MG63 (cell line): ENCODE measurements at regions not wholly inside any gene's neighbourhood (a gene's known extent, or its start where the extent isn't known, plus 50 kb on each side); places are given as distances from the start of the nearest gene placed in this dataset.

Experiments used
- DNase-seq: peaks from one replicate; pipeline ENCODE4 v3.0.0-alpha.2; 2020
- H3K27me3 ChIP-seq: fragments of 250-450 bp; sonication (Bioruptor Pico); 2 replicates; pipeline ENCODE4 v1.5.1; 2020; ENCODE audit warnings: mild to moderate bottlenecking, moderate library complexity
- H3K36me3 ChIP-seq: fragments of 250-450 bp; sonication (Bioruptor Pico); 2 replicates; pipeline ENCODE4 v1.5.1; 2020; ENCODE audit warnings: mild to moderate bottlenecking, moderate library complexity
- H3K4me3 ChIP-seq: fragments of 250-450 bp; sonication (Bioruptor Pico); 2 replicates; pipeline ENCODE4 v1.5.1; 2020; ENCODE audit warnings: mild to moderate bottlenecking, moderate library complexity
- H3K9me3 ChIP-seq: fragments of 250-450 bp; sonication (Bioruptor Pico); 2 replicates; pipeline ENCODE4 v1.5.1; 2020; ENCODE audit warnings: mild to moderate bottlenecking, moderate library complexity

GRCh38 chr10:55158633-55159032 is 357.6 kb upstream of the PCDH15 start:
- no peaks in the 10 kb centered on the region for H3K9me3 ChIP-seq
- H3K36me3 ChIP-seq: no peaks in the 10 kb centered on the region
- no peak overlapping the region for H3K4me3 ChIP-seq
- DNase-seq: no peak
- no peaks in the 10 kb centered on the region for H3K27me3 ChIP-seq

DNA sequence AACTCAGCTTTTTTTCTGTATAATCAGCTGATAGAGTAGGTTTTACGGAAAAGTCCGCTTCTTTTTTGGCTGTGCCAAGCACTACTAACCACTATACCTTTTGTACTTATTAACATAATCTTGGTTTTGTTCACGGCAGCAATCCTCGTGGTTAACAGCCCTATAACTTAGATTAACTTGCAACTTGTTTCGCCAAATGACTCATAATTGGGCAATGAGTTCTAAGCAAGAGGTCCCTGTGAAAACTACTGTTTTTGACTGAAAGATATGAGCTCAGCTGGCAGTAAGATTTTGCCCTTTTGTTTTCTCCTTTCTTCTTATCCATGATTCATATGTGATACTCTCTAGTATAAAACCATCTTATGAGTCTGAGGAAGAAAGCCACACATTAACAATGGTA is 345.0 kb upstream of the PCDH15 start:
- Histone ChIP-seq H3K9me3 (no peaks in the 10 kb centered on the region), H3K27me3 (no peaks in the 10 kb centered on the region), H3K36me3 (no peaks in the 10 kb centered on the region), H3K4me3 (no peak overlapping the region)
- DNase-seq: no peak

DNA sequence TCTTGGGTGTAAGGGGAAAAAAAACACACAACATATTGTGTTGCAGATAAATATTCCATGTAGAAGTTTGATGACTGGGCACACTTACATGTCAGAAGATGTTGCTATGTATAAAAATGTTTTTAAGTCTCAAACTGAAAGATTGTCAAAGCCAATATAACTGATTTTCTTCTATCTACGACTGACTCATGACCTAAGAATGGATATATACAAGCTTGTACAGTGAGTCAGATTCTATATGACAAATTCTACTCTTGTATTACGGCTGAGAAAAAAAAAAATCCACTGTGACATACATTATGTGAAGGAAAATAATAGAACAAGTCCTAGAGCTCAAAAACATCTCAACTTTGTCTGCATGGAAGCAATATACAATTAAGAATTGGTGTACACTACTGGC is 343.0 kb upstream of the PCDH15 start:
- no peaks in the 10 kb centered on the region for H3K9me3 ChIP-seq
- no peaks in the 10 kb centered on the region; the same call in 1 of the 2 replicates for H3K27me3 ChIP-seq
- no peak overlapping the region for H3K4me3 ChIP-seq
- H3K36me3 ChIP-seq: no peaks in the 10 kb centered on the region
- no peak for DNase-seq

GRCh38 chr10:55141892-55142291 is 340.9 kb upstream of the PCDH15 start:
- DNase-seq: no peak
- H3K4me3 ChIP-seq: no peak overlapping the region
- no peaks in the 10 kb centered on the region for H3K36me3 ChIP-seq
- H3K27me3 ChIP-seq: no peaks in the 10 kb centered on the region; the same call in 1 of the 2 replicates
- H3K9me3 ChIP-seq: no peaks in the 10 kb centered on the region

DNA sequence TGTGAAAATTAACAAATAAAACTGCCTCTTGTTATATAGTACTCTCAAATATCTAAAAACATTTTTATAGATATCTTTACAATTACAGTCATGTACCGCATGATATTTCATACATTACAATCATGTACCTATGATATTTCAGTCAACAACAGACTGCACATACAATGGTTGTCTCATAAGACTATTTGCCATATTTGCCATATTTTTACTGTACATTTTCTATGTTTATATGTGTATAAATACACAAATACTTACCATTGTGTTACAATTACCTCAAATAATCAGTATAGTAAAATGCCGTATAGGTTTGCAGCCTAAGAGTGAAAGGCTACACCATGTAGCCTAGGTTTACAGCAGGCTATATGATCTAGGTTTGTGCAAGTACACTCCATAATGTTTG is 336.0 kb upstream of the PCDH15 start:
- Histone ChIP-seq H3K9me3 (no peaks in the 10 kb centered on the region), H3K36me3 (no peaks in the 10 kb centered on the region), H3K27me3 (no peaks in the 10 kb centered on the region; the same call in 1 of the 2 replicates), H3K4me3 (no peak overlapping the region)
- no peak for DNase-seq

- Histone ChIP-seq H3K27me3 (no peaks in the 10 kb centered on the region), H3K36me3 (no peaks in the 10 kb centered on the region), H3K4me3 (no peak overlapping the region), H3K9me3 (no peaks in the 10 kb centered on the region)
- DNase-seq: no peak
These were observed 303.7 kb upstream of the PCDH15 start for GRCh38 chr10:55104738-55105137.

DNA sequence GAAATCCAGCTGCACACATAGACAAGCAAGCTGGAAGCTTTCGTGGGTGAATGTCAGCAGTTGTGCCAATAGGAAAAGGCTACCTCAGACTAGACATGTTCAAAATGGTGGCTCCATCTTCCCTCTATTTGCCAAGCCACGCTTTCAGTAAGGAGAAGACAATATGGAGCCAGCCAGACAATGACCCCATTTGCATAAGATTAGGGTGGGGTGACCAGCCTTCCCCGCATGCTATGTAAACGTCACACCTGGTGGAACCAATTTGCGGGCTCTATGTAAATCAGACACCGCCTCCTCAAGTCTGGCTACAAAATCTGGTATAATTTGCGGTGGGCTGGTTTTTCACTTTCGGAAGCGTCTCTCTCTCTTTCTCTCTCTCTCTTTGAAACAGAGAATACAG is 297.4 kb upstream of the PCDH15 start:
- no peak for DNase-seq
- Histone ChIP-seq H3K27me3 (no peaks in the 10 kb centered on the region), H3K4me3 (no peak overlapping the region), H3K9me3 (no peaks in the 10 kb centered on the region), H3K36me3 (no peaks in the 10 kb centered on the region)

GRCh38 chr10:55091691-55092328 is 290.8 kb upstream of the PCDH15 start:
- H3K9me3 ChIP-seq: no peaks in the 10 kb centered on the region
- H3K36me3 ChIP-seq: no peaks in the 10 kb centered on the region
- H3K27me3 ChIP-seq: no peaks in the 10 kb centered on the region
- H3K4me3 ChIP-seq: no peak overlapping the region
- DNase-seq: no peak

DNA sequence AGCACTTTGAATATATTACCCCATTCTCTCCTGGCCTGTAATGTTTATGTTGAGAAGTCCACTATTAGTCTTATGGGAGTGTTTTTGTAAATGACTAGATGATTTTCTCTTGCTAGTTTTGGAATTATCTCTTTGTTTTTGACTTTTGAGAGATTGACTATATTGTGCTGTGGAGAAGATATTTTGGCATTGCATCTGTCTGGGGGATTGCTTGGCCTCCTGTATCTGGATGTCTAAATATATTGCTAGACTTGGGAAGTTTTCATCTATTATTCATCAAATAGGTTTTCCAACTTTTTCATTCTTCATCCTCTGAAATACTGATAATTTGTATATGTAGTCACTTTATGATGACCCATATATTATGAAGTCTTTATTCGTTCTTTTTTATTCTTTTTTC is 277.1 kb upstream of the PCDH15 start:
- Histone ChIP-seq H3K9me3 (no peaks in the 10 kb centered on the region), H3K27me3 (no peaks in the 10 kb centered on the region), H3K4me3 (no peak overlapping the region), H3K36me3 (no peaks in the 10 kb centered on the region)
- no peak for DNase-seq

GRCh38 chr10:55065185-55065584 is 264.2 kb upstream of the PCDH15 start:
- Histone ChIP-seq H3K27me3 (no peaks in the 10 kb centered on the region; the same call in 1 of the 2 replicates), H3K4me3 (no peak overlapping the region), H3K9me3 (no peaks in the 10 kb centered on the region), H3K36me3 (no peaks in the 10 kb centered on the region)
- no peak for DNase-seq

DNA sequence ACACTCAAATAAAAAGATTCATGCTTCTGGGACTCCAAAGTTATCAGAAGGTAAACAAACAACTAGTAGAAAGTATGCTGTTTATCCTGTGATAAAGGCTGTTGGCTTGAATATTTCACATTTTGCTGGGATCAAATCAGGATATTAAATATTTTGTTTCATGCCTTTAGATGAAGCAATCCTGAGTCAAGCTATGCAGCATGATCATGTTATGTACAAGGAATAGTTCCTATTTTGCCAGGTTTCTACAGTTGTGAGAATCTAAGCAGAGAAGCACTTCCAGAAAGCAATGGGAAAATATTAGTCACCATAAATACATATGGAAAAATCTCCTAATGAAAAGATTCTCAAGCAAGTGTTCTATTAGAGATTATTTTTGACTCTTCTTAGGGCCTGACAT is 262.8 kb upstream of the PCDH15 start:
- Histone ChIP-seq H3K9me3 (no peaks in the 10 kb centered on the region), H3K27me3 (no peaks in the 10 kb centered on the region; the same call in 1 of the 2 replicates), H3K36me3 (no peaks in the 10 kb centered on the region), H3K4me3 (no peak overlapping the region)
- DNase-seq: no peak

DNA sequence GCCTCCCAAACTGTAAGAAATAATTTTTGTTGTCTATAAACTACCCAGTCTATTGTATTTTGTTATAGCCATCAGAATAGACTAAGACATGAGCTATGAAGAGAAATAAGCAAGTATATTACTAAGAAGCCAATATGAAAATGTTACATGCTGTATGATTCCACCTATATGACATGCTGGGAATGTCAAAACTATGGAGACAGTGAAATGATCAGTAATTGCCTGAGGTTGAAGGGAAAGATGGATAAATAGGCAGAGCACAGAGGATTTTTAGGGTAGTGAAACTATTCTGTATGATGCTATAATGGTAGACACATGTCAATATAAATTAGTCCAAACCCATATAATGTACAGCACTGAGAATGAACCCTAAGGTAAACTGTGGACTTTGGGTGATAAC is 261.3 kb upstream of the PCDH15 start:
- Histone ChIP-seq H3K4me3 (no peak overlapping the region), H3K36me3 (no peaks in the 10 kb centered on the region), H3K27me3 (no peaks in the 10 kb centered on the region; the same call in 1 of the 2 replicates), H3K9me3 (no peaks in the 10 kb centered on the region)
- DNase-seq: no peak

DNA sequence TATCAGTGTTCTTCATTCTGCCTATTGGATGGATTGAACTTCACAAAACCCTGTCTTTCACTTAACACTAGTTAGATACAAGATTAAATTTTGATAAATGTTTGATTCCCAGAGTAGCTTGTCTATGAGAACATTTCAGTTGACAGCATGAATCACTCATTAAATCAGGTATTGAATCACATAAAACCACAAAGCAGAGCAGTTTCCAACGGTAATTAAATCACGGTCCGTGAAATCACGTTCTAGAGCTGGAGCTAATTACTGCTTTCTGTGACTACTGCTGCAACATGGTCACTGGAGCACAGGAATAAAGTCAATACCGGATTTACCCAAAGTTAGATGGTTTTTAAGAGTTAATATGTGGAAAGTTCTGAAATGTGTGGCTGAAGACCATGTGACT is 257.8 kb upstream of the PCDH15 start:
- Histone ChIP-seq H3K36me3 (no peaks in the 10 kb centered on the region), H3K27me3 (no peaks in the 10 kb centered on the region; the same call in 1 of the 2 replicates), H3K4me3 (no peak overlapping the region), H3K9me3 (no peaks in the 10 kb centered on the region)
- DNase-seq: no peak

GRCh38 chr10:55051515-55051914 is 250.5 kb upstream of the PCDH15 start:
- no peaks in the 10 kb centered on the region for H3K36me3 ChIP-seq
- H3K4me3 ChIP-seq: no peak overlapping the region
- H3K9me3 ChIP-seq: no peaks in the 10 kb centered on the region
- DNase-seq: no peak
- H3K27me3 ChIP-seq: no peaks in the 10 kb centered on the region

DNA sequence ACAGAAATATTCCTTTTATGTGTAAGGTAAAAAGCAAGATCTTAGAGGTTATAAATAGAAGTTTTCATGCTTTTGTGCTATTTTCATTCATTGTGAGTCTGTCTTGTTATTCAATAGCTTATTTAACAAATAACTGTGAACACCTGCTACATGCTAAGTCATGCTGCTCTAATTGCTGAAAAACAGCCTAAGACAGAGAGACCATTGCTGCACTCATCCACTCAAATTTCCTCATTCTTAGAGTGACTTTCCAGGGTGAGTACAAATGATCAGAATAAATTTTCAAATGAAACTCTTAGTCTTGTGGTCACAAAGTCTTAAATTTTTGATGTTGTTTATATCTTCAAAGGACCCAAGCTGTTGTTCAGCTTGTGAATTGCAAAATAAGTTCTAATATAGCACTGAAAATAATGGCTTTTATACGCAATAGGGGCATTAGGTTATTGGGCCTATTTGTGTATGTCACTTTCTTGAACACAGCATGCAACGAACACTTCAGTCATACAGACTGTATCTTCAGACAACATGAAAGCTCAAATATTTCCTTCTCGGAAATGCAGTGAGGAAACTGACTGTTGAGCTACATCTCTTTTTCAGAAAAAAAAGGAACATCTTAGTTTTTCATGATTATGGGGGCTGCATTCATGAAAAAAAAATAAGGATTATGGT is 247.9 kb upstream of the PCDH15 start:
- H3K4me3 ChIP-seq: no peak overlapping the region
- no peak for DNase-seq
- no peaks in the 10 kb centered on the region for H3K9me3 ChIP-seq

DNA sequence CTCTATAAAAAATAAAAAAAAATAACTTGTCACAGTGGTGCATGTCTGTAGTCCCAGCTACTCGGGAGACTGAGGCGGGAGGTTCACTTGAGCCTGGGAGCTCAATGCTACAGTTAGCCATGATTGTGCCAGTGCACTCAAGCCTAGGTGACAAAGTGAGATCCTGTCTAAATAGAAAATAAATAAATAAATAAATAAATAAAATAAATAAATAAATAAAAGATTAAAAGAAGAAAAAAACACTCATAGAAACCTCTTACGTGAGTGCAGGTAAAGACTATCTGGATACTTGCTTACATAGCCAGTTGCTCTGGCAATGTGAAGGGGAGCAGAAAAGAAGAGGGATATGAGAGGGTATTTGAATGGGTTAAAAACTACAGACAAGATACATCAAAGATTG is 242.5 kb upstream of the PCDH15 start:
- H3K4me3 ChIP-seq: no peak overlapping the region
- no peak for DNase-seq
- no peaks in the 10 kb centered on the region for H3K9me3 ChIP-seq
- no peaks in the 10 kb centered on the region for H3K27me3 ChIP-seq
- H3K36me3 ChIP-seq: no peaks in the 10 kb centered on the region

More for the DNA sequence above, 247.9 kb upstream of the PCDH15 start:
- Histone ChIP-seq H3K36me3 (no peaks in the 10 kb centered on the region), H3K27me3 (no peaks in the 10 kb centered on the region)

GRCh38 chr10:55033061-55033460 is 232.0 kb upstream of the PCDH15 start:
- H3K4me3 ChIP-seq: no peak overlapping the region
- H3K9me3 ChIP-seq: no peaks in the 10 kb centered on the region
- no peaks in the 10 kb centered on the region for H3K36me3 ChIP-seq
- no peak for DNase-seq
- H3K27me3 ChIP-seq: no peaks in the 10 kb centered on the region

DNA sequence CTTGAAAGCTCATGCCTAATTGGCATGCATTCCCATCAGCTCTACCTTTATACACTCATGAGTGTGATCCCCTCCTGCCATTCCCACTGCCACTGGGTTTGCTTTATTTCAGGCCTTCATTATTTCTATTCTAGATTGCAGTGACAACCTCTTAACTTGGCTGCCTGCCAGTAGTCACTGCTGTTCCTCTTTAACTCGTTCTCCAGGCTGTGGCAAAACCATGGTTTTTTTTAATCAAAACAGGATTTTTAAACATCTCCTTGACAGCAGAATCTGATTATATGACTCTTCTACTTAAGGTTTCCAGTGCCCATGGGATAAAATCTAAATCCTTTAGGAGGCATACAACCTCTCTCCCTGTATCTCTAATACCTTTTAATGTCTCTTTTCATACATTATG is 223.7 kb upstream of the PCDH15 start:
- no peak for DNase-seq
- no peaks in the 10 kb centered on the region for H3K36me3 ChIP-seq
- no peaks in the 10 kb centered on the region for H3K9me3 ChIP-seq
- no peak overlapping the region for H3K4me3 ChIP-seq
- H3K27me3 ChIP-seq: no peaks in the 10 kb centered on the region
